AG09309 (cell line): ENCODE measurements at regions not wholly inside any gene's neighbourhood (a gene's known extent, or its start where the extent isn't known, plus 50 kb on each side); places are given as distances from the start of the nearest gene placed in this dataset.

Source experiments
- DNase-seq: peaks from one replicate; pipeline ENCODE4 v3.0.0-alpha.2; 2010; ENCODE audit warnings: low read depth
- H3K4me3 ChIP-seq: 2 replicates; pipeline ENCODE4 v1.5.1; 2011; ENCODE audit warnings: mild to moderate bottlenecking, low read depth, low read length, moderate library complexity; ENCODE audit not compliant: control insufficient read depth
- CTCF ChIP-seq: IDR thresholded peaks from 2 replicates; pipeline ENCODE4 v1.5.1; 2011; ENCODE audit warnings: mild to moderate bottlenecking, low read depth, low read length, inconsistent platforms; ENCODE audit not compliant: insufficient read depth, control insufficient read depth; ENCODE audit errors: missing control alignments

- no peak overlapping the region for H3K4me3 ChIP-seq
- no peak for TF ChIP-seq CTCF
- no peak for DNase-seq
Observed at GRCh38 chr2:66714610-66715009, 279.7 kb downstream of the MEIS1 start.

GRCh38 chr2:66717218-66717905 lies 282.4 kb downstream of the MEIS1 start:
- no peak for DNase-seq
- TF ChIP-seq CTCF = no peak
- H3K4me3 ChIP-seq = no peak overlapping the region

GRCh38 chr2:66717973-66718372 lies 283.0 kb downstream of the MEIS1 start:
- no peak overlapping the region for H3K4me3 ChIP-seq
- no peak for DNase-seq
- no peak for TF ChIP-seq CTCF

GRCh38 chr2:66721776-66722175 lies 286.9 kb downstream of the MEIS1 start:
- H3K4me3 ChIP-seq = no peak overlapping the region
- TF ChIP-seq CTCF = no peak
- DNase-seq = no peak

- no peak for DNase-seq
- TF ChIP-seq CTCF = no peak
- no peak overlapping the region for H3K4me3 ChIP-seq
Observed at GRCh38 chr2:66724241-66724640, 289.3 kb downstream of the MEIS1 start.

GRCh38 chr2:66729416-66730330 lies 294.7 kb downstream of the MEIS1 start:
- H3K4me3 ChIP-seq = no peak overlapping the region
- TF ChIP-seq CTCF = no peak
- no peak for DNase-seq
